Panc1 (cell line): ENCODE measurements at regions not wholly inside any gene's neighbourhood (a gene's known extent, or its start where the extent isn't known, plus 50 kb on each side); places are given as distances from the start of the nearest gene placed in this dataset.

ENCODE experiments used
- ATAC-seq: fragments of 200-7000 bp; cut with Tn5 transposase; 2 replicates; pipeline ENCODE4 v1.9.1; 2020; ENCODE audit warnings: mild to moderate bottlenecking, moderate library complexity
- BruUV-seq: library from RNA; stranded (reverse); fragments of 400-500 nt; replicated peaks from 2 replicates; lab custom pipeline; 2021; lab: Mats Ljungman, UMichigan
- CTCF ChIA-PET: fragments of 300-600 bp; sonication (Branson Sonifier 250); formaldehyde crosslinking; loops from one replicate; lab custom pipeline; 2022; ENCODE audit warnings: antibody characterized with exemption; lab: Charles Lee
- POLR2A ChIA-PET: fragments of 300-600 bp; sonication (Branson Sonifier 250); formaldehyde crosslinking; loops from one replicate; lab custom pipeline; 2022; ENCODE audit warnings: antibody characterized with exemption; lab: Charles Lee
- DNase-seq: peaks from one replicate; pipeline ENCODE4 v3.0.0-alpha.2; 2010; ENCODE audit warnings: low read depth, low spot score
- H3K27ac ChIP-seq: 2 replicates; pipeline ENCODE4 v1.5.1; 2011; ENCODE audit warnings: mild to moderate bottlenecking, low read length, inconsistent platforms
- H3K27me3 ChIP-seq: fragments of 200-500 bp; sonication (Bioruptor generic); 2 replicates; pipeline ENCODE4 v1.6.0; 2014; ENCODE audit warnings: low read length, inconsistent platforms; ENCODE audit not compliant: control insufficient read depth, insufficient read depth
- H3K36me3 ChIP-seq: fragments of 200-500 bp; sonication (Bioruptor generic); 2 replicates; pipeline ENCODE4 v1.5.1; 2014; ENCODE audit warnings: inconsistent platforms, mild to moderate bottlenecking, low read length, moderate library complexity; ENCODE audit not compliant: control insufficient read depth, insufficient read depth
- H3K4me1 ChIP-seq: 2 replicates; pipeline ENCODE4 v1.5.1; 2011; ENCODE audit warnings: inconsistent platforms, mild to moderate bottlenecking, low read length, moderate library complexity; ENCODE audit not compliant: control insufficient read depth, insufficient read depth
- H3K4me3 ChIP-seq, 2 experiments: 2 replicates each; pipeline ENCODE4 v1.5.1; 2011 to 2012; ENCODE audit warnings: low read depth in 2 of 2, low read length in 2 of 2, mild to moderate bottlenecking in 2 of 2, inconsistent platforms in 1 of 2, moderate library complexity in 1 of 2
- H3K9me3 ChIP-seq: fragments of 200-500 bp; sonication (Bioruptor generic); 2 replicates; pipeline ENCODE4 v1.5.1; 2014; ENCODE audit warnings: low read depth, mild to moderate bottlenecking, inconsistent platforms, low read length, moderate library complexity; ENCODE audit not compliant: control insufficient read depth, insufficient read depth
- POLR2AphosphoS5 ChIP-seq: IDR thresholded peaks from 2 replicates; pipeline ENCODE4 v1.6.1; 2012; ENCODE audit warnings: mild to moderate bottlenecking, low read depth, low read length, moderate library complexity
- SIN3A ChIP-seq: IDR thresholded peaks from 2 replicates; pipeline ENCODE4 v1.6.1; 2012; ENCODE audit warnings: low read depth, mild to moderate bottlenecking, low read length, moderate library complexity, borderline replicate concordance; ENCODE audit not compliant: insufficient read depth
- TCF7L2 ChIP-seq: IDR thresholded peaks from 2 replicates; pipeline ENCODE4 v1.6.1; 2011; ENCODE audit warnings: mild to moderate bottlenecking, low read depth, low read length, inconsistent platforms
- in situ Hi-C: cut with HindIII; loops from 2 replicates; pipeline ENCODE4 v1.10.0; 2016; ENCODE audit warnings: low sequenced_read_pairs, low pct_unique_long_range_greater_than_20kb
- intact Hi-C: fragments of 100-400 bp; cut with micrococcal nuclease; formaldehyde crosslinking; loops from one replicate; pipeline ENCODE4 v1.10.0; 2022; ENCODE audit not compliant: unreplicated experiment
- TF ChIP-seq, protein P1 (sequence below), 2 experiments: IDR thresholded peaks; 2 replicates each; pipeline ENCODE4 v1.6.1; 2011 to 2012; ENCODE audit warnings: low read depth in 2 of 2, control low read depth in 1 of 2, low read length in 1 of 2, mild to moderate bottlenecking in 1 of 2, moderate library complexity in 1 of 2; ENCODE audit not compliant: insufficient read depth in 1 of 2
- TF ChIP-seq, protein P2 (sequence below): fragments of 450-650 bp; IDR thresholded peaks from 2 replicates; pipeline ENCODE4 v1.5.1; 2017; ENCODE audit warnings: mild to moderate bottlenecking

- H3K4me1 ChIP-seq, result no peaks in the 10 kb centered on the region
- H3K9me3 ChIP-seq, result no peaks in the 10 kb centered on the region
- intact Hi-C loops (no loop called here), in situ Hi-C loops (no loop called here)
- no peaks in the 10 kb centered on the region for H3K27me3 ChIP-seq
- CTCF ChIA-PET, result no interaction called here
- H3K4me3 ChIP-seq, result no peak overlapping the region
- POLR2A ChIA-PET, result no interaction called here
- TF ChIP-seq SIN3A, result no peak
- TF ChIP-seq, protein P1, sequence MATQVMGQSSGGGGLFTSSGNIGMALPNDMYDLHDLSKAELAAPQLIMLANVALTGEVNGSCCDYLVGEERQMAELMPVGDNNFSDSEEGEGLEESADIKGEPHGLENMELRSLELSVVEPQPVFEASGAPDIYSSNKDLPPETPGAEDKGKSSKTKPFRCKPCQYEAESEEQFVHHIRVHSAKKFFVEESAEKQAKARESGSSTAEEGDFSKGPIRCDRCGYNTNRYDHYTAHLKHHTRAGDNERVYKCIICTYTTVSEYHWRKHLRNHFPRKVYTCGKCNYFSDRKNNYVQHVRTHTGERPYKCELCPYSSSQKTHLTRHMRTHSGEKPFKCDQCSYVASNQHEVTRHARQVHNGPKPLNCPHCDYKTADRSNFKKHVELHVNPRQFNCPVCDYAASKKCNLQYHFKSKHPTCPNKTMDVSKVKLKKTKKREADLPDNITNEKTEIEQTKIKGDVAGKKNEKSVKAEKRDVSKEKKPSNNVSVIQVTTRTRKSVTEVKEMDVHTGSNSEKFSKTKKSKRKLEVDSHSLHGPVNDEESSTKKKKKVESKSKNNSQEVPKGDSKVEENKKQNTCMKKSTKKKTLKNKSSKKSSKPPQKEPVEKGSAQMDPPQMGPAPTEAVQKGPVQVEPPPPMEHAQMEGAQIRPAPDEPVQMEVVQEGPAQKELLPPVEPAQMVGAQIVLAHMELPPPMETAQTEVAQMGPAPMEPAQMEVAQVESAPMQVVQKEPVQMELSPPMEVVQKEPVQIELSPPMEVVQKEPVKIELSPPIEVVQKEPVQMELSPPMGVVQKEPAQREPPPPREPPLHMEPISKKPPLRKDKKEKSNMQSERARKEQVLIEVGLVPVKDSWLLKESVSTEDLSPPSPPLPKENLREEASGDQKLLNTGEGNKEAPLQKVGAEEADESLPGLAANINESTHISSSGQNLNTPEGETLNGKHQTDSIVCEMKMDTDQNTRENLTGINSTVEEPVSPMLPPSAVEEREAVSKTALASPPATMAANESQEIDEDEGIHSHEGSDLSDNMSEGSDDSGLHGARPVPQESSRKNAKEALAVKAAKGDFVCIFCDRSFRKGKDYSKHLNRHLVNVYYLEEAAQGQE (IDR thresholded peaks at IDR 0.05; ENCODE audit: insufficient read depth in 1 of 2, low read depth in 2 of 2, low read length in 1 of 2), result no peak
- TF ChIP-seq TCF7L2, result no peak
- TF ChIP-seq, protein P2, sequence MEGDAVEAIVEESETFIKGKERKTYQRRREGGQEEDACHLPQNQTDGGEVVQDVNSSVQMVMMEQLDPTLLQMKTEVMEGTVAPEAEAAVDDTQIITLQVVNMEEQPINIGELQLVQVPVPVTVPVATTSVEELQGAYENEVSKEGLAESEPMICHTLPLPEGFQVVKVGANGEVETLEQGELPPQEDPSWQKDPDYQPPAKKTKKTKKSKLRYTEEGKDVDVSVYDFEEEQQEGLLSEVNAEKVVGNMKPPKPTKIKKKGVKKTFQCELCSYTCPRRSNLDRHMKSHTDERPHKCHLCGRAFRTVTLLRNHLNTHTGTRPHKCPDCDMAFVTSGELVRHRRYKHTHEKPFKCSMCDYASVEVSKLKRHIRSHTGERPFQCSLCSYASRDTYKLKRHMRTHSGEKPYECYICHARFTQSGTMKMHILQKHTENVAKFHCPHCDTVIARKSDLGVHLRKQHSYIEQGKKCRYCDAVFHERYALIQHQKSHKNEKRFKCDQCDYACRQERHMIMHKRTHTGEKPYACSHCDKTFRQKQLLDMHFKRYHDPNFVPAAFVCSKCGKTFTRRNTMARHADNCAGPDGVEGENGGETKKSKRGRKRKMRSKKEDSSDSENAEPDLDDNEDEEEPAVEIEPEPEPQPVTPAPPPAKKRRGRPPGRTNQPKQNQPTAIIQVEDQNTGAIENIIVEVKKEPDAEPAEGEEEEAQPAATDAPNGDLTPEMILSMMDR, result no peak
- no peak for TF ChIP-seq POLR2AphosphoS5
- ATAC-seq (no peak), DNase-seq (no peak)
- no peak overlapping the region for H3K27ac ChIP-seq
- no peaks in the 10 kb centered on the region for H3K36me3 ChIP-seq
- BruUV-seq, result no TSS peak
Observed at GRCh38 chrX:114049063-114049462, 534.8 kb upstream of the HTR2C start.

DNA sequence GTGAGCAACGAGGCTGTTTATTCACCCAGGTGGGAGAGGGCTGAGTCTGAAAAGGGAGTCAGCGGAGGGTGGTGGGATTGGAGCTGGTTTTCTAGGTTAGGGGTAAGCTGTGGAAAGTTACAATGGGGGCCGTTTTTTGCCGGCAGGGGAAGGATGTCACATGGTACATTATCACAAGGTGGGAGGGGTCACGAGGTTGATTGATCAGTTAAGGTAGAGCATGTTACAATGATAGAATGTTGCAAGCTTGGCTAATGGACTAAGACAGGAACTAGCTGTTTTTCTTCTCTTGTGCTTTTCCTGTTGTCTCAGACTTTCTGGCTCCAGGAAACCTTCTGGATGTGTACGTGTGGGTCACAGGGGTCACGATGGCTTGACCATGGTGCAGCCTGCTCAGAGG, 536.3 kb upstream of the HTR2C start:
- Histone ChIP-seq H3K4me1 (no peaks in the 10 kb centered on the region), H3K4me3 (no peak overlapping the region), H3K27ac (no peak overlapping the region), H3K36me3 (no peaks in the 10 kb centered on the region), H3K9me3 (no peaks in the 10 kb centered on the region), H3K27me3 (no peaks in the 10 kb centered on the region)
- in situ Hi-C loops, result no loop called here
- ChIA-PET CTCF (interaction anchor here (0.7 kb wide), 1 partner anchor 890 kb away, joined by 5 read pairs; no protein-coding TSS in a partner anchor), POLR2A (no interaction called here)
- intact Hi-C loops, result no loop called here
- TF ChIP-seq SIN3A (no peak), POLR2AphosphoS5 (no peak), TCF7L2 (no peak)
- TF ChIP-seq, protein P2, result no peak
- TF ChIP-seq, protein P1 (IDR thresholded peaks at IDR 0.05; ENCODE audit: insufficient read depth in 1 of 2, low read depth in 2 of 2, low read length in 1 of 2), result no peak
- ATAC-seq, result no peak
- DNase-seq, result no peak
- no TSS peak for BruUV-seq
